GM12878 (cell line): ENCODE measurements at regions not wholly inside any gene's neighbourhood (a gene's known extent, or its start where the extent isn't known, plus 50 kb on each side); places are given as distances from the start of the nearest gene placed in this dataset.

Source experiments
- ATAC-seq: fragments of 200-7000 bp; cut with Tn5 transposase; 3 replicates; pipeline ENCODE4 v1.9.1; 2020; ENCODE audit warnings: mild to moderate bottlenecking, moderate library complexity
- BruUV-seq: library from RNA; stranded (reverse); fragments of 400-500 nt; replicated peaks from 2 replicates; lab custom pipeline; 2021; lab: Mats Ljungman, UMichigan
- CTCF ChIA-PET: fragments of 300-600 bp; sonication (Branson Sonifier 250); formaldehyde crosslinking; extraction: SDS; loops from one replicate; lab custom pipeline; 2021; ENCODE audit warnings: inconsistent platforms; lab: Yijun Ruan, JAX
- POLR2A ChIA-PET: fragments of 350-600 bp; formaldehyde crosslinking; extraction: SDS; loops from one replicate; lab custom pipeline; 2021; ENCODE audit warnings: inconsistent platforms; lab: Charles Lee
- RAD21 ChIA-PET: fragments of 300-600 bp; sonication (Branson Sonifier 250); formaldehyde crosslinking; loops from one replicate; lab custom pipeline; 2023; ENCODE audit warnings: antibody characterized with exemption; ENCODE audit not compliant: unreplicated experiment; lab: Charles Lee
- SMC1A ChIA-PET: fragments of 300-600 bp; sonication (Branson Sonifier 250); formaldehyde crosslinking; loops from one replicate; lab custom pipeline; 2023; ENCODE audit not compliant: unreplicated experiment, uncharacterized antibody; lab: Charles Lee
- DNase-seq: peaks from one replicate; pipeline ENCODE4 v3.0.0-alpha.2; 2011; ENCODE audit warnings: low read depth, low spot score
- FAIRE-seq: peaks from 3 replicates; lab custom pipeline; 2011; peaks lifted over from hg19 to GRCh38; lab: Jason Lieb, UNC
- H2AFZ ChIP-seq: 2 replicates; pipeline ENCODE4 v1.6.0; 2011; ENCODE audit warnings: low read depth, low read length, control low read depth; ENCODE audit not compliant: control insufficient read depth
- H3K27ac ChIP-seq: 2 replicates; pipeline ENCODE4 v1.5.1; 2011; ENCODE audit warnings: control low read depth; ENCODE audit not compliant: control insufficient read depth, insufficient read depth
- H3K27me3 ChIP-seq, 2 experiments: replicated peaks in 1 of 2; 2 replicates each; pipeline versions ENCODE4 v1.6.0 to v1.6.1; 2011; ENCODE audit warnings: low read length in 1 of 2; ENCODE audit not compliant: control insufficient read depth in 2 of 2, insufficient read depth in 2 of 2
- H3K36me3 ChIP-seq, 2 experiments: 2 replicates each; pipeline ENCODE4 v1.5.1; 2011; ENCODE audit warnings: low read length in 1 of 2; ENCODE audit not compliant: control insufficient read depth in 2 of 2, insufficient read depth in 2 of 2
- H3K4me1 ChIP-seq: 2 replicates; pipeline ENCODE4 v1.6.1; 2011; ENCODE audit warnings: mild to moderate bottlenecking, low read length, moderate library complexity, mixed read lengths; ENCODE audit not compliant: control insufficient read depth, insufficient read depth
- H3K4me2 ChIP-seq: 2 replicates; pipeline ENCODE4 v1.6.0; 2011; ENCODE audit warnings: control low read depth; ENCODE audit not compliant: control insufficient read depth, insufficient read depth
- H3K4me3 ChIP-seq: fragments of 200-600 bp; sonication (generic); 2 replicates; pipeline ENCODE4 v1.5.1; 2016
- H3K79me2 ChIP-seq: 2 replicates; pipeline ENCODE4 v1.6.0; 2011; ENCODE audit warnings: low read length; ENCODE audit not compliant: control insufficient read depth, insufficient read depth
- H3K9ac ChIP-seq: 2 replicates; pipeline ENCODE4 v1.8.0; 2011; ENCODE audit warnings: low read length, control low read depth, mixed read lengths; ENCODE audit not compliant: control insufficient read depth, insufficient read depth
- H3K9me3 ChIP-seq: replicated peaks from 3 replicates; pipeline ENCODE4 v1.5.1; 2011; ENCODE audit warnings: mild to moderate bottlenecking, low read length; ENCODE audit not compliant: control insufficient read depth, insufficient read depth
- H4K20me1 ChIP-seq: 2 replicates; pipeline ENCODE4 v1.6.0; 2011; ENCODE audit not compliant: control insufficient read depth, insufficient read depth
- CBX5 ChIP-seq: sonication (generic); IDR thresholded peaks from 2 replicates; pipeline ENCODE4 v1.6.1; 2016; ENCODE audit warnings: low read depth, moderate library complexity, mild to moderate bottlenecking, inconsistent platforms
- IKZF2 ChIP-seq, 2 experiments: fragments of 450-650 bp; IDR thresholded peaks; 2 replicates each; pipeline ENCODE4 v1.6.1; 2017; ENCODE audit warnings: mild to moderate bottlenecking in 2 of 2, moderate library complexity in 2 of 2
- SMAD5 ChIP-seq: IDR thresholded peaks from 2 replicates; pipeline ENCODE4 v1.6.1; 2016; ENCODE audit warnings: antibody characterized with exemption, low read depth
- ZNF24 ChIP-seq: fragments of 450-650 bp; IDR thresholded peaks from 2 replicates; pipeline ENCODE4 v1.6.1; 2017; ENCODE audit warnings: antibody characterized with exemption, mild to moderate bottlenecking
- WGBS: methylation state at CpG from one replicate; pipeline ENCODE4 v1.1.6; 2016; ENCODE audit warnings: low lambda C conversion rate; ENCODE audit not compliant: insufficient replicate concordance, insufficient coverage; ENCODE audit errors: missing lambda C conversion rate; 5-methylcytosine and 5-hydroxymethylcytosine counted together
- in situ Hi-C: fragments of 300-500 bp; cut with MboI; formaldehyde crosslinking; loops from 9 replicates; pipeline ENCODE4 v1.14.3; 2018; ENCODE audit warnings: mixed read lengths
- intact Hi-C: fragments of 100-400 bp; cut with micrococcal nuclease; formaldehyde crosslinking; loops from one replicate; pipeline ENCODE4 v1.14.2; 2022; ENCODE audit not compliant: unreplicated experiment
- TF ChIP-seq, protein P1 (sequence below): fragments of 450-650 bp; IDR thresholded peaks from 2 replicates; pipeline ENCODE4 v1.6.1; 2016; ENCODE audit warnings: mild to moderate bottlenecking, moderate library complexity, borderline replicate concordance
- TF ChIP-seq, protein P2 (sequence below): fragments of 450-650 bp; IDR thresholded peaks from 2 replicates; pipeline ENCODE4 v1.6.1; 2016; ENCODE audit warnings: mild to moderate bottlenecking
- TF ChIP-seq, protein P3 (sequence below): fragments of 450-650 bp; IDR thresholded peaks from 2 replicates; pipeline ENCODE4 v1.6.1; 2018; ENCODE audit warnings: borderline replicate concordance, mild to moderate bottlenecking; ENCODE audit not compliant: partially characterized antibody

DNA sequence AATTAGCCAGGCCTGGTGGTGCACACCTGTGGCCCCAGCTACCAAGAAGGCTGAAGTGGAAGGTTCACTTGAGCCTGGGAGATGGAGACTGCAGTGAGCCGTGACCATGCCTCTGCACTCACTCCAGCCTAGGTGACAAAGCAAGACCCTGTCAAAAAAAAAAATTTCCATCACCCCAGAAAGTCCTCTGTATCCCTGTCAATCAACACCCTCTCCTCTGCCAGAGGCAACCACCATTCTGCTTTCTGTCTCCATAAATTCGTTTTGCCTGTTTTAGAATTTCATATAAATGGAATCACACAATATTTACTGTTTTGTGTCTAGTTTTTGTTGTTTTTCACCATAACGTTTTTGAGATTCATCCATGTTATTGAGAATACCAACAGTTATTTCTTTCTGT is 141.6 kb upstream of the SLC45A1 start:
- no peak overlapping the region for H3K4me2 ChIP-seq
- H2AFZ ChIP-seq: no peak overlapping the region
- RAD21 ChIA-PET: no interaction called here
- TF ChIP-seq SMAD5: no peak
- TF ChIP-seq, protein P1, sequence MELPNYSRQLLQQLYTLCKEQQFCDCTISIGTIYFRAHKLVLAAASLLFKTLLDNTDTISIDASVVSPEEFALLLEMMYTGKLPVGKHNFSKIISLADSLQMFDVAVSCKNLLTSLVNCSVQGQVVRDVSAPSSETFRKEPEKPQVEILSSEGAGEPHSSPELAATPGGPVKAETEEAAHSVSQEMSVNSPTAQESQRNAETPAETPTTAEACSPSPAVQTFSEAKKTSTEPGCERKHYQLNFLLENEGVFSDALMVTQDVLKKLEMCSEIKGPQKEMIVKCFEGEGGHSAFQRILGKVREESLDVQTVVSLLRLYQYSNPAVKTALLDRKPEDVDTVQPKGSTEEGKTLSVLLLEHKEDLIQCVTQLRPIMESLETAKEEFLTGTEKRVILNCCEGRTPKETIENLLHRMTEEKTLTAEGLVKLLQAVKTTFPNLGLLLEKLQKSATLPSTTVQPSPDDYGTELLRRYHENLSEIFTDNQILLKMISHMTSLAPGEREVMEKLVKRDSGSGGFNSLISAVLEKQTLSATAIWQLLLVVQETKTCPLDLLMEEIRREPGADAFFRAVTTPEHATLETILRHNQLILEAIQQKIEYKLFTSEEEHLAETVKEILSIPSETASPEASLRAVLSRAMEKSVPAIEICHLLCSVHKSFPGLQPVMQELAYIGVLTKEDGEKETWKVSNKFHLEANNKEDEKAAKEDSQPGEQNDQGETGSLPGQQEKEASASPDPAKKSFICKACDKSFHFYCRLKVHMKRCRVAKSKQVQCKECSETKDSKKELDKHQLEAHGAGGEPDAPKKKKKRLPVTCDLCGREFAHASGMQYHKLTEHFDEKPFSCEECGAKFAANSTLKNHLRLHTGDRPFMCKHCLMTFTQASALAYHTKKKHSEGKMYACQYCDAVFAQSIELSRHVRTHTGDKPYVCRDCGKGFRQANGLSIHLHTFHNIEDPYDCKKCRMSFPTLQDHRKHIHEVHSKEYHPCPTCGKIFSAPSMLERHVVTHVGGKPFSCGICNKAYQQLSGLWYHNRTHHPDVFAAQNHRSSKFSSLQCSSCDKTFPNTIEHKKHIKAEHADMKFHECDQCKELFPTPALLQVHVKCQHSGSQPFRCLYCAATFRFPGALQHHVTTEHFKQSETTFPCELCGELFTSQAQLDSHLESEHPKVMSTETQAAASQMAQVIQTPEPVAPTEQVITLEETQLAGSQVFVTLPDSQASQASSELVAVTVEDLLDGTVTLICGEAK: no peak
- TF ChIP-seq IKZF2 (IDR thresholded peaks at IDR 0.05): no peak
- TF ChIP-seq ZNF24: no peak
- TF ChIP-seq, protein P2, sequence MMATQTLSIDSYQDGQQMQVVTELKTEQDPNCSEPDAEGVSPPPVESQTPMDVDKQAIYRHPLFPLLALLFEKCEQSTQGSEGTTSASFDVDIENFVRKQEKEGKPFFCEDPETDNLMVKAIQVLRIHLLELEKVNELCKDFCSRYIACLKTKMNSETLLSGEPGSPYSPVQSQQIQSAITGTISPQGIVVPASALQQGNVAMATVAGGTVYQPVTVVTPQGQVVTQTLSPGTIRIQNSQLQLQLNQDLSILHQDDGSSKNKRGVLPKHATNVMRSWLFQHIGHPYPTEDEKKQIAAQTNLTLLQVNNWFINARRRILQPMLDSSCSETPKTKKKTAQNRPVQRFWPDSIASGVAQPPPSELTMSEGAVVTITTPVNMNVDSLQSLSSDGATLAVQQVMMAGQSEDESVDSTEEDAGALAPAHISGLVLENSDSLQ: peak; percentile 65
- no peak for TF ChIP-seq CBX5
- TF ChIP-seq, protein P3, sequence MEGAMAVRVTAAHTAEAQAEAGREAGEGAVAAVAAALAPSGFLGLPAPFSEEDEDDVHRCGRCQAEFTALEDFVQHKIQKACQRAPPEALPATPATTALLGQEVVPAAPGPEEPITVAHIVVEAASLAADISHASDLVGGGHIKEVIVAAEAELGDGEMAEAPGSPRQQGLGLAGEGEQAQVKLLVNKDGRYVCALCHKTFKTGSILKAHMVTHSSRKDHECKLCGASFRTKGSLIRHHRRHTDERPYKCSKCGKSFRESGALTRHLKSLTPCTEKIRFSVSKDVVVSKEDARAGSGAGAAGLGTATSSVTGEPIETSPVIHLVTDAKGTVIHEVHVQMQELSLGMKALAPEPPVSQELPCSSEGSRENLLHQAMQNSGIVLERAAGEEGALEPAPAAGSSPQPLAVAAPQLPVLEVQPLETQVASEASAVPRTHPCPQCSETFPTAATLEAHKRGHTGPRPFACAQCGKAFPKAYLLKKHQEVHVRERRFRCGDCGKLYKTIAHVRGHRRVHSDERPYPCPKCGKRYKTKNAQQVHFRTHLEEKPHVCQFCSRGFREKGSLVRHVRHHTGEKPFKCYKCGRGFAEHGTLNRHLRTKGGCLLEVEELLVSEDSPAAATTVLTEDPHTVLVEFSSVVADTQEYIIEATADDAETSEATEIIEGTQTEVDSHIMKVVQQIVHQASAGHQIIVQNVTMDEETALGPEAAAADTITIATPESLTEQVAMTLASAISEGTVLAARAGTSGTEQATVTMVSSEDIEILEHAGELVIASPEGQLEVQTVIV: no peak
- TF ChIP-seq, all 136 proteins: peak for 1
- peaks cover 5% of the 10 kb centered on the region; the same call in 2 of the 3 replicates for H3K9me3 ChIP-seq
- CTCF ChIA-PET: no interaction called here
- H3K4me1 ChIP-seq: no peaks in the 10 kb centered on the region
- H3K27me3 ChIP-seq: no peaks in the 10 kb centered on the region
- BruUV-seq: no TSS peak
- H3K4me3 ChIP-seq: no peak overlapping the region
- intact Hi-C loops: no loop called here
- DNase-seq (no peak), ATAC-seq (peak; percentile 27; the same call in 1 of the 3 replicates), FAIRE-seq (no peak)
- H3K9ac ChIP-seq: no peak overlapping the region
- SMC1A ChIA-PET: no interaction called here
- H4K20me1 ChIP-seq: no peaks in the 10 kb centered on the region
- in situ Hi-C loops: no loop called here
- no peaks in the 10 kb centered on the region for H3K79me2 ChIP-seq
- 0% methylated on average over 3 of the region's 3 CpGs for WGBS
- no peak overlapping the region for H3K27ac ChIP-seq
- no peaks in the 10 kb centered on the region for H3K36me3 ChIP-seq
- POLR2A ChIA-PET: interaction anchor here (0.6 kb wide), 1 partner anchor 539 kb away, joined by 3 read pairs; no protein-coding TSS in a partner anchor
